ENCODE measurements at regions not wholly inside any gene's neighbourhood (a gene's known extent, or its start where the extent isn't known, plus 50 kb on each side); places are given as distances from the start of the nearest gene placed in this dataset.

- DNase-seq (ENCODE audit: insufficient read length, low spot score) (no peak), FAIRE-seq (no peak)
Measured at GRCh38 chr7:52091101-52091500, 774.5 kb upstream of the COBL start.

- no peak for DNase-seq (ENCODE audit: insufficient read length, low spot score)
Measured at GRCh38 chr7:52088008-52088901, 771.6 kb upstream of the COBL start.

GRCh38 chr7:52085610-52086009 is 769.0 kb upstream of the COBL start:
- FAIRE-seq (no peak), DNase-seq (ENCODE audit: insufficient read length, low spot score) (no peak)

More at GRCh38 chr7:52088008-52088901, 771.6 kb upstream of the COBL start:
- no peak for FAIRE-seq

GRCh38 chr7:52080493-52080892 is 763.9 kb upstream of the COBL start:
- FAIRE-seq (no peak), DNase-seq (ENCODE audit: insufficient read length, low spot score) (no peak)

DNA sequence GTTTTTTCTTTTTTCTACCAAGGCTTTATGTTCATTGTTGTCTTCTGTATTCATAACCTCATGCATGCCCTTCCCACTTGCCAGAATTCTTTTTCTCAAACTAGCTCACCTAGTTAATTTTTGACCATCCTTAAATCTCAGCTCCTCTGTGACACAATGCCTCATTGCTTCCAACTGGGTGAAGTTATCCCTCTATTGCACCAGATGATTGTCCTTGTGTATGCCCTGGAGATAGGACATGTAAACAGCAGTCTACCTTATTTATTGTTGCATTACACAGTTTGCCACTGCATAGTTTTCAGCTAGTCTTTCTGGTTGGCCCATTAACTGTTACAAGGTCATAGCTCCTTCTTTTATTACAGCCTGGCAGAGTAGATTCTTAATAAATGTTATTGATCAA is 763.1 kb upstream of the COBL start:
- no peak for FAIRE-seq
- DNase-seq (ENCODE audit: insufficient read length, low spot score): no peak

DNA sequence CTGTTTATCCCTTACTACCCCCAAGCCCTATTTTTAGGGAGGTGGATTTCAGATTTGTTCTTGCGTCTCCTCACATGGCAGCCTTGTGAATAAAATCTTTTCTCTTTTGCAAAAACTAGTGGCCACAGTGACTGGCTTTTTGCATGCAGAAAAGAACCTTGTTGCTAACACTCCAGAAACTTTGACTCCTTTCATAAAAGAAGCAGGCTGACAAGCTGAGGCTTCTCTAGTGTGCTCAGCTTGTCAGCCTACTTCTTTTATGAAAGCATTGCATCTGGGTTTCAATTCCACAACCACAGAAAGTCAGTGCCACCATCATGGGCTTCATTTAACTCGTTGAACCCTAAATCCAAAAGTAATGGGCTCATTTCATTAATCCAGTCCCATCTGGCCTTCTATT is 761.0 kb upstream of the COBL start:
- no peak for DNase-seq (ENCODE audit: insufficient read length, low spot score)
- no peak for FAIRE-seq

DNA sequence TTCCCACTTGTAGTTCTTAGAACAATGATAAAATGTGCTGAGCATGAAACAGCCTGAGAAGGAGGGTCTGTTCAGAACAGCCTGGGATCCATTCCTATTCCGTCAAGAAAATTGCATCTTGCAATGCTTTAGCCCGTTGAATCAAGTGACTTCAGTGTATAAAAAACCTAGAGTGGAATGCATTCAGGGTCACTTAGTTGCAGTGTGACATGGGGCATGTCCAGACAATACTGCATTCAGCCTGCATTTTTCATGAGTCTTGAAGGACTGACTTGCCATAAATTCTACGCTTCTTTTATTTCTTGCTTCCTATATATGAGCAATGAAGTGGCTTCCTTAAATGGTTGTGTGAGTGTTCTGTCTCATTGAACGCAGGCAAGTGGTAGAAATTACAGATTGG is 758.3 kb upstream of the COBL start:
- DNase-seq (ENCODE audit: insufficient read length, low spot score) (no peak), FAIRE-seq (no peak)

DNA sequence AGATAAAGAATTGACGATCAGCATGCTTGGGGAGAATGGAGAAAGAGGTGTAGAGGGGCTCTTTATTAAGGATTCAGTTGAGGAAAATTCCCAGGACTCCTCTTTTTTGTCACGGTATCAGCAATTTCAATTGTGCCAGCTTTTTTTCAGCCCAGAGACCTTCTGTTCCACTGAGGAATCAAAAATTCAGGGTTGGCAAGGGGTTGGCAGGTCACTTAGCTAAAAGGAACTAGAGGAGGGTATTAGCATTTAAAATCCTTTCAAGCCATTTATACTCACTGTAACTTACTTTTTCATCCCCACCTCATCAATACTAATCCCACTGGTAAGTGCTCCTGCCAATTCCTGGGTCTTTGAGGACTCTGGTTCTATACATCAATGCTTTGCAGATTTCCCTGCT is 757.5 kb upstream of the COBL start:
- FAIRE-seq: no peak

DNA sequence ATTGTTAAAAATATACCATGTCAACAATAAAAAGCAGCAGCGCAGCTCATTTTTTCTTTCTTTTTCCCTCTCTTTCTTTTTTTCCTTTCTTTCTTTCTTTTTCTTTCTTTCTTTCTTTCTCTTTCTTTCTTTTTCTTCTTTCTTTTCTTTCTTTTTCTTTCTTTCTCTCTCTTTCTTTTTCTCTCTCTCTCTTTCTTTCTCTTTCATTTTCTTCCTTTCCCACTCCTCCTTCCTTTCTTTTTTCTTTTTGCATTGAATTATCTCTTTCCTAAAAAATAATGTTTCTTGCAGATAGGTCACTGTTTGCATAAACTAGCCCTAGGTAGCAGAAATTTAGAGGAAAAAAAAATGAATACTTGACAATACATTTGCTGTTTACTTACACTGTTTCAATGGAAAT is 755.1 kb upstream of the COBL start:
- DNase-seq (ENCODE audit: insufficient read length, low spot score) (no peak), FAIRE-seq (no peak)

More for the DNA sequence above, 757.5 kb upstream of the COBL start:
- no peak for DNase-seq (ENCODE audit: insufficient read length, low spot score)

DNA sequence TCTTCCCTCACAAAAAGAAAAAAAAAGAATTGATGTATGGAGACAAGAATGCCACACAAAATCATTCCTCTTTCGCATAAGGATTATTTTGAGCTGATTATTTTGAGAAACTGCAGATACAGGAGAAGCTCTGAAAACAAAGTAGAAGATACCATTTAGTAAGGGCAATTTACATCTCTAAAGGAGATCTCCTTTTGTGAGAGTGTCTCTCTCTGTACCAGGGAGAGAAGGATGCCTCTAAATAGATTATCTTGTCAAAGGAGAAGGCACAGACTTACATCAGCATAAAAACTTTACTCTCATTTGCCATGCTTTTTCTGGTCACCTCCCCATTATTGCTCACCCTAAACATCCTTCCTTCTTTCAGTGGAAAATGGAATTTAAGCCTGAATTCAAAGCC is 747.9 kb upstream of the COBL start:
- no peak for DNase-seq (ENCODE audit: insufficient read length, low spot score)
- no peak for FAIRE-seq

DNA sequence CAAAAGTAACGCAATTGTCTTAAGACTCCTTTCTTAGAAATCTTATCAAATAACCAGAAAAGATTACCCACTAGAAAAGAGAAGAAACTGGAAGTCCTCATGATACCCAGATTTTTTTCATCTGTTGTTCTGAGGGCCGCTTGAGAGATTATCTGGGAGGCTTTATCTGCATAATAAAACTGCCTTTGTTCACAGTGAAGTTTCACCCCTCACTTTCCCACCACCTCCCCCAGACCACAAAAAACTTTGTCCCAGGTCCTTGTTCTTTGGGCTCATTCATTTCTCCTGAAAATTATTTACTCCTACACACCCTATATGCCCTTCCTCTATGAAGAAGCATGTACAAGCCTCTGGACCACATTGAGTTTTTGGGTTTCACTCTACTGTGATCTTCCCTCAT is 745.1 kb upstream of the COBL start:
- FAIRE-seq: no peak

GRCh38 chr7:52053525-52053924 is 736.9 kb upstream of the COBL start:
- no peak for FAIRE-seq
- DNase-seq (ENCODE audit: insufficient read length, low spot score): no peak

More for the DNA sequence above, 745.1 kb upstream of the COBL start:
- DNase-seq (ENCODE audit: insufficient read length, low spot score): no peak

- no peak for DNase-seq (ENCODE audit: insufficient read length, low spot score)
- no peak for FAIRE-seq
Measured at GRCh38 chr7:52030722-52031121, 714.1 kb upstream of the COBL start.

DNA sequence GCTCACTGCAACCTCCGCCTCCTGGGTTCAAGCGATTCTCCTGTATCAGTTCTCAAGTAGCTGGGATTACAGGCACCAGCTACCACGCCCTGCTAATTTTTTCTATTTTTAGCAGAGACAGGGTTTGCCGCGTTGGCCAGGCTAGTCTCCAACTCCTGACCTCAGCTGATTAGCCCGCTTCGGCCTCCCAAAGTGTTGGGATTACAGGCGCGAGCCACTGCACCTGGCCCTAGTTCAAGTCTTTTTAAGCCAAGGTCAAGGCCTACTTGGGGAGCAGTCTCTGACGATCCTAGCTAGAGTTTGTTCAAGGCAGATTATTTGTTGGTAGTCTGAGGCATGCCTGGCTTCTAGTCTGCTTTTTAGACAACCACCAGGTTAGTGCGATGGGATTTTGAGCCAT is 709.5 kb upstream of the COBL start:
- no peak for FAIRE-seq

DNA sequence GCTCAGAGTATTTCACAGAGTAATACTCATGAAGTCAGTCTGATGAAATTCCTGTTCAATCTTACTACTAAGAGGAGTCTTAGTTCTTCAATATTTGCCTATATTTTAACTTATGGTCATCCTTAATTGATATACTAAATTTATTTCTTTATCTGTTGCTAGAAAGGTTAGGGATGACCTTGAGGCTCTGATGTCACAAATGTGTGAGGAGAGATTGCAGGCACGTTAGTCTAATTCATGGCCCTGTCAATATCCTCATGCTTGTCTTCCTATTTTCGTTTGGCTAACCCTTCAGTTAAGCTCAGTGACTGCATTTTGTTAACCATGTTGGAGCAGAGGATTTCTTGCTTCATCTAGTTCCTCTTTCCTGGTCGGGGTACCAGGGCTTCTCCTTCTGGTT is 704.7 kb upstream of the COBL start:
- FAIRE-seq (no peak), DNase-seq (ENCODE audit: insufficient read length, low spot score) (no peak)

More for the DNA sequence above, 709.5 kb upstream of the COBL start:
- no peak for DNase-seq (ENCODE audit: insufficient read length, low spot score)

DNA sequence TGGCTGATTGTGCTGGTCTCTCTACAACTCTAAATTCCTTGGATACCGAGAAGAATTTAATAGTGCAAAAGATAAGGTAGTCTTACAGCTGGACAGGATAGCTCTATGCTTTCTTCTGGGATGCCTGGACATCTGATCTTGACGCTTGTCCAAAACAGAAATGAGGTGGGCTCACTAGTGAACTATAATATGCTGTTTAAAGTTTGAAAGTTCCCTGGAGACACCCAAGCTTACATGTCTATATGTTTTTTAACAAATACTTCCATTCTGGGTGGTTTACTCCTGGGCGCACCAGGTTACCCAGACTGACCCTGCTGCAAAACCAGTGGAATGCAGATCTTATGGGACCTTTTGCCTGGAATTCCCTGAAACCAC is 702.1 kb upstream of the COBL start:
- DNase-seq (ENCODE audit: insufficient read length, low spot score) (no peak), FAIRE-seq (no peak)

GRCh38 chr7:52017802-52018679 is 701.4 kb upstream of the COBL start:
- DNase-seq (ENCODE audit: insufficient read length, low spot score): no peak

DNA sequence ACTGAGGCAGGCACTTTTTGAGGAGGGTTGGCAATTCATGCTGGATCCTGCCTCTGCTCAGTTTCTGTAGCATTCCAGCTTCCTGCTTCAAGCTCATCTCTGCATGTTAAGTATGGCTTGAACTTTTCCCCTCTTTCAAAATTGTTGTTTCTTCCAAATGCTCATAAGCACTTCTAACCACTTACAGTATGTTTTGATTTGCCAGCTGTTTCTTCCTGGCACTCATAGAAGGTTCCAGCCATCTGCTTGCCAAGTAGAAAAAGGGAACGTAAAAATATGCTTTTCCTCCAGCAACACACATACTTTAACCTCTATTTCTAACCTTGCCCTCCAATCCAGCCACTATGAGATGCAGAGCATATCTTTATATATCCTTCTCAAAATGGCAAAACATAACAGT is 692.6 kb upstream of the COBL start:
- DNase-seq (ENCODE audit: insufficient read length, low spot score) (no peak), FAIRE-seq (no peak)

More at GRCh38 chr7:52017802-52018679, 701.4 kb upstream of the COBL start:
- FAIRE-seq: no peak

- FAIRE-seq (no peak), DNase-seq (ENCODE audit: insufficient read length, low spot score) (no peak)
Measured at GRCh38 chr7:52006674-52007073, 690.1 kb upstream of the COBL start.

GRCh38 chr7:52005613-52006012 is 689.0 kb upstream of the COBL start:
- DNase-seq (ENCODE audit: insufficient read length, low spot score): no peak
- no peak for FAIRE-seq

GRCh38 chr7:51995596-51996179 is 679.1 kb upstream of the COBL start:
- no peak for DNase-seq (ENCODE audit: insufficient read length, low spot score)
- FAIRE-seq: no peak
